CD8-positive, alpha-beta memory T cell (primary cell): ENCODE measurements at regions not wholly inside any gene's neighbourhood (a gene's known extent, or its start where the extent isn't known, plus 50 kb on each side); places are given as distances from the start of the nearest gene placed in this dataset.

Source experiments
- CTCF ChIA-PET: fragments of 350-600 bp; sonication (Branson Sonifier 250); formaldehyde crosslinking; loops from one replicate; lab custom pipeline; 2021; ENCODE audit warnings: antibody characterized with exemption; lab: Charles Lee
- POLR2A ChIA-PET: fragments of 350-600 bp; sonication (Branson Sonifier 250); formaldehyde crosslinking; loops from one replicate; lab custom pipeline; 2021; ENCODE audit warnings: antibody characterized with exemption; lab: Charles Lee
- DNase-seq, 5 donors: peaks; one replicate each; pipeline versions ENCODE4 v3.0.0 to v3.0.0-alpha.2; 2020 to 2022; ENCODE audit warnings: mixed read lengths in 1 of 5
- H3K27ac ChIP-seq: one replicate; pipeline ENCODE4 v1.7.0; 2013; ENCODE audit warnings: low read depth, mild to moderate bottlenecking, low read length, moderate library complexity
- H3K27me3 ChIP-seq: 2 replicates; pipeline ENCODE4 v1.7.0; 2013; ENCODE audit warnings: low read length, mild to moderate bottlenecking; ENCODE audit not compliant: insufficient read depth, poor library complexity, severe bottlenecking
- H3K36me3 ChIP-seq: 2 replicates; pipeline ENCODE4 v1.7.0; 2013; ENCODE audit warnings: mild to moderate bottlenecking, low read length, moderate library complexity; ENCODE audit not compliant: insufficient read depth
- H3K4me1 ChIP-seq: 2 replicates; pipeline ENCODE4 v1.7.0; 2013; ENCODE audit warnings: mild to moderate bottlenecking, low read length, moderate library complexity; ENCODE audit not compliant: insufficient read depth
- H3K4me3 ChIP-seq: 2 replicates; pipeline ENCODE4 v1.7.0; 2013; ENCODE audit warnings: mild to moderate bottlenecking, low read length
- H3K9me3 ChIP-seq: 2 replicates; pipeline ENCODE4 v1.7.0; 2013; ENCODE audit warnings: mild to moderate bottlenecking, low read length
- H3K27ac Mint-ChIP-seq, 8 donors: one replicate each; pipeline ENCODE4 v1.8.0; 2020 to 2021; ENCODE audit warnings: mixed read lengths in 8 of 8, mild to moderate bottlenecking in 6 of 8, inconsistent platforms in 3 of 8, moderate library complexity in 3 of 8
- H3K27me3 Mint-ChIP-seq, 2 donors: one replicate each; pipeline ENCODE4 v1.8.0; 2020 to 2021; ENCODE audit warnings: mixed read lengths in 2 of 2, mild to moderate bottlenecking in 1 of 2, moderate library complexity in 1 of 2
- H3K36me3 Mint-ChIP-seq, 3 donors: one replicate each; pipeline ENCODE4 v1.8.0; 2020 to 2021; ENCODE audit warnings: mixed read lengths in 3 of 3, inconsistent platforms in 1 of 3, mild to moderate bottlenecking in 1 of 3
- H3K4me1 Mint-ChIP-seq, 3 donors: one replicate each; pipeline ENCODE4 v1.8.0; 2020 to 2021; ENCODE audit warnings: mixed read lengths in 3 of 3, inconsistent platforms in 1 of 3, mild to moderate bottlenecking in 1 of 3
- H3K4me3 Mint-ChIP-seq, 7 donors: one replicate each; pipeline ENCODE4 v1.8.0; 2020 to 2021; ENCODE audit warnings: mixed read lengths in 7 of 7, mild to moderate bottlenecking in 6 of 7, moderate library complexity in 4 of 7, inconsistent platforms in 2 of 7
- H3K9me3 Mint-ChIP-seq, 5 donors: one replicate each; pipeline ENCODE4 v1.8.0; 2020 to 2022; ENCODE audit warnings: mixed read lengths in 5 of 5, mild to moderate bottlenecking in 3 of 5, moderate library complexity in 2 of 5, inconsistent platforms in 1 of 5

DNA sequence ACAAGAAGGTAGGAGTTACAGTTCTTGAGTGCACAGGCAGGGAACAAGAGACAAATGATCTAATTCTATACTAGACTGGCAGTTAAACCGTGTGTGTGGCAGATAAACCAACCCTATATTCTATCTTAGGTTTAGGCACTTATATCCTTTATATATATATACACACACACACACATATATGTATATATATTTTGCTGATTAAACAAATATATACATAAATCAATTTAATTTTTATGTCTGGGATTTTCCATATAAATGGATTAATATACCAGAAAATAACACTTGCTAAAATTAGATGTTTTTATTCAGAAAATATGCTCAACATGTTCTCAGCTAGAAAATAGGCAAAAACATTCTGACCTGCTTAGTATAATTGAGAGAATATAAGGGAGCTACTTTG, 887.9 kb upstream of the KLHL29 start:
- H3K36me3 ChIP-seq = no peaks in the 10 kb centered on the region
- Mint-ChIP-seq H3K4me3 (no peak overlapping the region), H3K27me3 (no peaks in the 10 kb centered on the region), H3K9me3 (peaks cover 15 to 19% (median 18%) of the 10 kb centered on the region in 5 donors), H3K4me1 (no peaks in the 10 kb centered on the region), H3K36me3 (no peaks in the 10 kb centered on the region), H3K27ac (no peak overlapping the region)
- no peak overlapping the region for H3K4me3 ChIP-seq
- DNase-seq = no peak
- no peaks in the 10 kb centered on the region for H3K27me3 ChIP-seq
- H3K27ac ChIP-seq = no peak overlapping the region
- no peaks in the 10 kb centered on the region for H3K9me3 ChIP-seq
- CTCF ChIA-PET = no interaction called here
- POLR2A ChIA-PET = no interaction called here
- H3K4me1 ChIP-seq = no peaks in the 10 kb centered on the region

GRCh38 chr2:22497789-22498188, 887.2 kb upstream of the KLHL29 start:
- H3K9me3 Mint-ChIP-seq = peaks cover 14 to 21% (median 18%) of the 10 kb centered on the region in 5 donors
- CTCF ChIA-PET = no interaction called here
- no peak overlapping the region for H3K27ac Mint-ChIP-seq

GRCh38 chr2:22499082-22499839, 885.7 kb upstream of the KLHL29 start:
- Histone ChIP-seq H3K36me3 (no peaks in the 10 kb centered on the region), H3K4me3 (no peak overlapping the region), H3K27ac (no peak overlapping the region), H3K9me3 (no peaks in the 10 kb centered on the region), H3K4me1 (no peaks in the 10 kb centered on the region), H3K27me3 (no peaks in the 10 kb centered on the region)
- Mint-ChIP-seq H3K9me3 (peaks cover 12 to 21% (median 18%) of the 10 kb centered on the region in 5 donors), H3K36me3 (no peaks in the 10 kb centered on the region), H3K27ac (no peak overlapping the region), H3K27me3 (no peaks in the 10 kb centered on the region), H3K4me3 (no peak overlapping the region), H3K4me1 (no peaks in the 10 kb centered on the region)
- DNase-seq = no peak
- ChIA-PET POLR2A (no interaction called here), CTCF (no interaction called here)

More at GRCh38 chr2:22497789-22498188, 887.2 kb upstream of the KLHL29 start:
- Mint-ChIP-seq H3K4me3 (no peak overlapping the region), H3K4me1 (no peaks in the 10 kb centered on the region), H3K27me3 (no peaks in the 10 kb centered on the region), H3K36me3 (no peaks in the 10 kb centered on the region)
- no peaks in the 10 kb centered on the region for H3K4me1 ChIP-seq
- H3K27me3 ChIP-seq = no peaks in the 10 kb centered on the region
- no peaks in the 10 kb centered on the region for H3K36me3 ChIP-seq
- DNase-seq = no peak
- no peaks in the 10 kb centered on the region for H3K9me3 ChIP-seq
- POLR2A ChIA-PET = no interaction called here
- no peak overlapping the region for H3K4me3 ChIP-seq
- H3K27ac ChIP-seq = no peak overlapping the region

DNA sequence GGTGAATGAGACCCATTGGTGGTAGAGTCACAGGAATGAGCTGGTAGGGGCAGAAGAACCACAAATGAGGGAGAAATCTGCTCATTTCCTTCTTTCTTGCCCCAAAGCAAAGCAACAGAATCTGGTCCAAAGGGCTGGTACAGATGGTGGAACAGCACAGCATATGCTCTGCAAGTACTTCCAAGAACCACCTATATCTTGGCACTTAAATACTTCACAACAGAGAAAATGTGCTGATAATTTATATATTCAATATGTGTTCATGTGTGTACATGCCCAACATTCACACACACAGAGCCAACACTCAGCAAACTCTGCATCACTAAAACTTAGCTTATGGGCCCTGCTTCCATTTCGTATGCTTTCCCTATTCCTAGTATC, 884.4 kb upstream of the KLHL29 start:
- DNase-seq = no peak
- Histone ChIP-seq H3K27ac (no peak overlapping the region), H3K27me3 (no peaks in the 10 kb centered on the region), H3K36me3 (no peaks in the 10 kb centered on the region), H3K4me3 (no peak overlapping the region), H3K4me1 (no peaks in the 10 kb centered on the region), H3K9me3 (no peaks in the 10 kb centered on the region)
- H3K36me3 Mint-ChIP-seq = no peaks in the 10 kb centered on the region
- CTCF ChIA-PET = no interaction called here
- no peak overlapping the region for H3K4me3 Mint-ChIP-seq
- H3K9me3 Mint-ChIP-seq = peaks cover 12 to 21% (median 15%) of the 10 kb centered on the region in 5 donors
- POLR2A ChIA-PET = no interaction called here
- H3K4me1 Mint-ChIP-seq = no peaks in the 10 kb centered on the region
- peak overlapping the region in 1 of 8 donors; percentile 81 for H3K27ac Mint-ChIP-seq
- H3K27me3 Mint-ChIP-seq = no peaks in the 10 kb centered on the region

- Mint-ChIP-seq H3K4me3 (no peak overlapping the region), H3K27ac (no peak overlapping the region), H3K36me3 (no peaks in the 10 kb centered on the region), H3K27me3 (no peaks in the 10 kb centered on the region), H3K9me3 (peaks cover 11 to 20% (median 15%) of the 10 kb centered on the region in 5 donors), H3K4me1 (no peaks in the 10 kb centered on the region)
- Histone ChIP-seq H3K9me3 (no peaks in the 10 kb centered on the region), H3K36me3 (no peaks in the 10 kb centered on the region), H3K4me1 (no peaks in the 10 kb centered on the region), H3K27ac (no peak overlapping the region), H3K4me3 (no peak overlapping the region), H3K27me3 (no peaks in the 10 kb centered on the region)
- POLR2A ChIA-PET = no interaction called here
- CTCF ChIA-PET = no interaction called here
- DNase-seq = no peak
Observed at GRCh38 chr2:22501851-22502250, 883.1 kb upstream of the KLHL29 start.

GRCh38 chr2:22513563-22513962, 871.4 kb upstream of the KLHL29 start:
- no peak overlapping the region for H3K27ac ChIP-seq
- no peaks in the 10 kb centered on the region for H3K36me3 ChIP-seq
- no peaks in the 10 kb centered on the region for H3K4me1 Mint-ChIP-seq
- ChIA-PET CTCF (no interaction called here), POLR2A (no interaction called here)
- no peaks in the 10 kb centered on the region for H3K27me3 Mint-ChIP-seq
- no peak for DNase-seq
- peaks cover 3 to 29% (median 8%) of the 10 kb centered on the region in 5 donors for H3K9me3 Mint-ChIP-seq
- H3K4me1 ChIP-seq = no peaks in the 10 kb centered on the region
- H3K36me3 Mint-ChIP-seq = no peaks in the 10 kb centered on the region
- no peaks in the 10 kb centered on the region for H3K9me3 ChIP-seq
- H3K27ac Mint-ChIP-seq = no peak overlapping the region
- no peak overlapping the region for H3K4me3 Mint-ChIP-seq
- no peaks in the 10 kb centered on the region for H3K27me3 ChIP-seq
- no peak overlapping the region for H3K4me3 ChIP-seq

DNA sequence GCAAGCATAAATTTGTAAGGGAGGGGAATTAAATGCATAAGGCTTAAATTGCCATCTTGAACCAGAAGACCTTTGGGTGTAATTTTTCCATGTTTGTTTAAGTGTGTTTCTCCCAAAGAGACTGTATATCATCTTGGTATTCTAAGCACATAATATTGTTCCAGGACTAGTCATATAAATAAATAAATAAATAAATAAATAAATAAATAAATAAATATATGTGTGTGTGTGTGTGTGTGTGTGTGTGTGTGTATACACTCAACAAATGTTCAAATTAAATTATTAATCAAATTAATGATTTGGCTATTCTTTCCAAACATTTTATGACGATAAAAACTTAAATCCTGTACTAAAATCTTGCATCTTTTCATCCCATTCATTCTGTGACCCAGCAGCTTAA, 867.8 kb upstream of the KLHL29 start:
- Mint-ChIP-seq H3K27me3 (no peaks in the 10 kb centered on the region), H3K27ac (no peak overlapping the region), H3K36me3 (no peaks in the 10 kb centered on the region), H3K9me3 (peaks cover 3 to 33% (median 8%) of the 10 kb centered on the region in 5 donors), H3K4me3 (no peak overlapping the region), H3K4me1 (no peaks in the 10 kb centered on the region)
- ChIA-PET CTCF (no interaction called here), POLR2A (no interaction called here)
- H3K9me3 ChIP-seq = no peaks in the 10 kb centered on the region
- H3K4me1 ChIP-seq = no peaks in the 10 kb centered on the region
- no peak overlapping the region for H3K27ac ChIP-seq
- H3K36me3 ChIP-seq = no peaks in the 10 kb centered on the region
- no peak for DNase-seq
- H3K4me3 ChIP-seq = no peak overlapping the region
- H3K27me3 ChIP-seq = no peaks in the 10 kb centered on the region

DNA sequence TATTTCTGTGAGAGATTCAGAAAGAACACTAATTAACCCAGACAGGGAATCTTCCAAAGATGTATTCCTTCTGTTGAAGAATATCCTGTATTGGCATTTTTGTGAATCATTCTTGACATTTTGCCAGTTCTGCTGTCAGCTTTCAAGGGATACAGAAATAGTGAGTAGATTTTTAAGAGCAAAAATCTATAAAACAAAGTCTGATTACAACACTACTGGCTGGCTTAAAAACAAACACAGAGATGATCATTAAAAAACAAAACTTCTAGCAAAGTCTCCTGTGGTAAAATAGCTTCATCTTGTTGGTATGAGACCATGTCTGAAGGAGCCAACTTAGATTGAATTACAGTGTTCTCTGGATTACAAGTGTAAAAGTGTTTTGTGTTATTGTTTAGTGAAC, 866.3 kb upstream of the KLHL29 start:
- Mint-ChIP-seq H3K36me3 (no peaks in the 10 kb centered on the region), H3K27me3 (no peaks in the 10 kb centered on the region), H3K9me3 (peaks cover 3 to 29% (median 8%) of the 10 kb centered on the region in 5 donors), H3K27ac (no peak overlapping the region), H3K4me1 (no peaks in the 10 kb centered on the region), H3K4me3 (no peak overlapping the region)
- Histone ChIP-seq H3K4me1 (no peaks in the 10 kb centered on the region), H3K9me3 (no peaks in the 10 kb centered on the region), H3K27me3 (no peaks in the 10 kb centered on the region), H3K27ac (no peak overlapping the region), H3K36me3 (no peaks in the 10 kb centered on the region), H3K4me3 (no peak overlapping the region)
- DNase-seq = no peak
- ChIA-PET CTCF (no interaction called here), POLR2A (no interaction called here)
